HepG2 (cell line): ENCODE measurements at regions not wholly inside any gene's neighbourhood (a gene's known extent, or its start where the extent isn't known, plus 50 kb on each side); places are given as distances from the start of the nearest gene placed in this dataset.

Source experiments
- ATAC-seq: fragments of 200-7000 bp; cut with Tn5 transposase; 3 replicates; pipeline ENCODE4 v1.9.1; 2020; ENCODE audit warnings: mild to moderate bottlenecking, moderate library complexity
- BruUV-seq: library from RNA; stranded (reverse); fragments of 400-500 nt; replicated peaks from 2 replicates; lab custom pipeline; 2021; lab: Mats Ljungman, UMichigan
- CTCF ChIA-PET: fragments of 300-600 bp; formaldehyde crosslinking; extraction: SDS; loops from one replicate; lab custom pipeline; 2021; ENCODE audit warnings: low total read pairs, inconsistent platforms, low intra/inter-chr PET ratio; lab: Yijun Ruan, JAX
- POLR2A ChIA-PET: fragments of 350-600 bp; sonication (Branson Sonifier 250); formaldehyde crosslinking; loops from one replicate; lab custom pipeline; 2020; ENCODE audit warnings: antibody characterized with exemption, inconsistent platforms; lab: Yijun Ruan, JAX
- DNase-seq: peaks from one replicate; pipeline ENCODE4 v3.0.0-alpha.2; 2015; ENCODE audit warnings: low spot score
- FAIRE-seq: peaks from 3 replicates; lab custom pipeline; 2011; peaks lifted over from hg19 to GRCh38; lab: Jason Lieb, UNC
- H2AFZ ChIP-seq: one replicate; pipeline ENCODE4 v1.6.1; 2011; ENCODE audit warnings: low read length, inconsistent platforms
- H3K27ac ChIP-seq: fragments of 300-600 bp; 3 replicates; pipeline ENCODE4 v1.8.0; 2011; ENCODE audit warnings: mixed run types, mild to moderate bottlenecking, mixed read lengths, low read length, inconsistent platforms; ENCODE audit not compliant: insufficient read depth; ENCODE audit errors: extremely low read length
- H3K27me3 ChIP-seq, 2 experiments: fragments of 200-600 bp in 1 of 2; 2 replicates in 1 of 2; 3 replicates in 1 of 2; pipeline versions ENCODE4 v1.6.0 to v1.8.0; 2011; ENCODE audit warnings: low read length in 2 of 2, mild to moderate bottlenecking in 2 of 2, moderate library complexity in 2 of 2, inconsistent platforms in 1 of 2; ENCODE audit not compliant: insufficient read depth in 2 of 2, control insufficient read depth in 1 of 2
- H3K36me3 ChIP-seq, 2 experiments: fragments of 200-600 bp in 1 of 2; replicated peaks in 1 of 2; 2 replicates in 1 of 2; 3 replicates in 1 of 2; pipeline versions ENCODE4 v1.5.1 to v1.8.0; 2011; ENCODE audit warnings: low read length in 2 of 2, inconsistent platforms in 1 of 2; ENCODE audit not compliant: insufficient read depth in 2 of 2, control insufficient read depth in 1 of 2
- H3K4me1 ChIP-seq: 2 replicates; pipeline ENCODE4 v1.5.1; 2012; ENCODE audit warnings: low read length, inconsistent platforms; ENCODE audit not compliant: insufficient read depth
- H3K4me2 ChIP-seq: 2 replicates; pipeline ENCODE4 v1.6.0; 2011; ENCODE audit warnings: low read depth, low read length, inconsistent platforms
- H3K4me3 ChIP-seq, 3 experiments: fragments of 200-600 bp in 1 of 3; sonication (generic), shearing (Covaris generic) in 1 of 3; replicated peaks in 1 of 3; 2 replicates each; pipeline ENCODE4 v1.5.1; 2011 to 2016; ENCODE audit warnings: low read length in 3 of 3, inconsistent platforms in 2 of 3, low read depth in 2 of 3, mild to moderate bottlenecking in 2 of 3, control low read depth in 1 of 3, mixed read lengths in 1 of 3; ENCODE audit not compliant: insufficient read depth in 1 of 3
- H3K79me2 ChIP-seq: one replicate; pipeline ENCODE4 v1.6.1; 2011; ENCODE audit warnings: low read length, inconsistent platforms; ENCODE audit not compliant: insufficient read depth
- H3K9ac ChIP-seq: 2 replicates; pipeline ENCODE4 v1.6.0; 2011; ENCODE audit warnings: mild to moderate bottlenecking, low read depth, low read length, inconsistent platforms; ENCODE audit not compliant: insufficient read depth
- H3K9me3 ChIP-seq: 2 replicates; pipeline ENCODE4 v1.5.1; 2012; ENCODE audit warnings: mild to moderate bottlenecking, low read length
- H4K20me1 ChIP-seq: 2 replicates; pipeline ENCODE4 v1.6.0; 2011; ENCODE audit warnings: inconsistent platforms, mild to moderate bottlenecking, low read length, moderate library complexity; ENCODE audit not compliant: insufficient read depth
- ATF3 ChIP-seq: sonication (generic); formaldehyde crosslinking; IDR thresholded peaks from 2 replicates; pipeline ENCODE4 v1.4.0; 2020; ENCODE audit warnings: missing genetic modification reagents
- CEBPB ChIP-seq: IDR thresholded peaks from 2 replicates; pipeline ENCODE4 v1.6.1; 2011; ENCODE audit warnings: low read depth, low read length, improper control_type of control experiment, borderline replicate concordance
- FOXA3 ChIP-seq: IDR thresholded peaks from 2 replicates; pipeline ENCODE4 v1.6.1; 2016; ENCODE audit warnings: missing genetic modification reagents, missing compliant biosample characterization
- KLF12 ChIP-seq: sonication (generic); formaldehyde crosslinking; IDR thresholded peaks from 2 replicates; pipeline ENCODE4 v1.4.0; 2020; ENCODE audit warnings: missing genetic modification reagents, borderline replicate concordance
- PCBP2 ChIP-seq: fragments of 200-400 bp; formaldehyde crosslinking; optimal IDR thresholded peaks from 2 replicates; pipeline ENCODE3; 2018; ENCODE audit warnings: low read length, low read depth; ENCODE audit not compliant: poor library complexity, severe bottlenecking
- RBM39 ChIP-seq: fragments of 200-400 bp; formaldehyde crosslinking; IDR thresholded peaks from one replicate; pipeline ENCODE4 v1.6.1; 2018; ENCODE audit warnings: antibody characterized with exemption, mild to moderate bottlenecking, low read depth, low read length; ENCODE audit not compliant: poor library complexity, severe bottlenecking
- SRF ChIP-seq: IDR thresholded peaks from 2 replicates; pipeline ENCODE4 v1.6.1; 2011; ENCODE audit warnings: mild to moderate bottlenecking, low read depth, low read length, moderate library complexity
- ZBTB7A ChIP-seq: sonication (generic); formaldehyde crosslinking; IDR thresholded peaks from 2 replicates; pipeline ENCODE4 v1.8.0; 2022; ENCODE audit warnings: mild to moderate bottlenecking, missing genetic modification reagents
- ZFX ChIP-seq: sonication (generic); formaldehyde crosslinking; IDR thresholded peaks from 2 replicates; pipeline ENCODE4 v1.4.0; 2020; ENCODE audit warnings: mild to moderate bottlenecking, low read depth, missing genetic modification reagents, moderate library complexity
- ZIK1 ChIP-seq: sonication (generic); formaldehyde crosslinking; IDR thresholded peaks from 2 replicates; pipeline ENCODE4 v1.5.0; 2020; ENCODE audit warnings: mild to moderate bottlenecking, low read depth, missing genetic modification reagents, borderline replicate concordance
- ZNF160 ChIP-seq: sonication (generic); formaldehyde crosslinking; IDR thresholded peaks from 2 replicates; pipeline ENCODE4 v1.8.0; 2022; ENCODE audit warnings: mild to moderate bottlenecking, inconsistent platforms, missing genetic modification reagents
- ZNF205 ChIP-seq: IDR thresholded peaks from 2 replicates; pipeline ENCODE4 v1.6.1; 2018; ENCODE audit warnings: missing biosample characterization, missing genetic modification reagents
- ZNF30 ChIP-seq: sonication (generic); formaldehyde crosslinking; IDR thresholded peaks from 2 replicates; pipeline ENCODE4 v1.5.0; 2020; ENCODE audit warnings: mild to moderate bottlenecking, missing genetic modification reagents
- ZNF33A ChIP-seq: sonication (generic); formaldehyde crosslinking; IDR thresholded peaks from 2 replicates; pipeline ENCODE4 v1.5.1; 2020; ENCODE audit warnings: missing genetic modification reagents, mild to moderate bottlenecking, moderate library complexity, borderline replicate concordance
- ZNF510 ChIP-seq: sonication (generic); formaldehyde crosslinking; IDR thresholded peaks from 2 replicates; pipeline ENCODE4 v1.4.0; 2020; ENCODE audit warnings: low read depth, mild to moderate bottlenecking, missing genetic modification reagents
- ZNF576 ChIP-seq: sonication (generic); formaldehyde crosslinking; IDR thresholded peaks from 2 replicates; pipeline ENCODE4 v1.4.0; 2020; ENCODE audit warnings: mild to moderate bottlenecking, missing genetic modification reagents
- ZNF713 ChIP-seq: sonication (generic); formaldehyde crosslinking; IDR thresholded peaks from 2 replicates; pipeline ENCODE4 v1.4.0; 2020; ENCODE audit warnings: mild to moderate bottlenecking, missing genetic modification reagents
- ZNF724P ChIP-seq: sonication (generic); formaldehyde crosslinking; IDR thresholded peaks from 2 replicates; pipeline ENCODE4 v1.8.0; 2022; ENCODE audit warnings: missing genetic modification reagents, borderline replicate concordance
- ZNF768 ChIP-seq: sonication (generic); formaldehyde crosslinking; IDR thresholded peaks from 2 replicates; pipeline ENCODE4 v1.4.0; 2020; ENCODE audit warnings: missing genetic modification reagents
- WGBS: methylation state at CpG from one replicate; pipeline ENCODE4 v1.1.6; 2017; ENCODE audit warnings: low lambda C conversion rate; 5-methylcytosine and 5-hydroxymethylcytosine counted together
- in situ Hi-C: cut with HindIII; loops from 2 replicates; pipeline ENCODE4 v1.10.0; 2017; ENCODE audit warnings: low pct_unique_long_range_greater_than_20kb; ENCODE audit not compliant: extremely low pct_ligation_motif_present
- intact Hi-C: fragments of 100-400 bp; cut with micrococcal nuclease; formaldehyde crosslinking; loops from one replicate; pipeline ENCODE4 v1.10.0; 2022; ENCODE audit not compliant: unreplicated experiment

GRCh38 chr18:73986711-73987110 is 160.9 kb downstream of the FBXO15 start:
- Histone ChIP-seq H3K4me1 (no peaks in the 10 kb centered on the region), H3K27ac (no peak overlapping the region), H3K4me2 (no peak overlapping the region), H4K20me1 (no peaks in the 10 kb centered on the region), H3K36me3 (no peaks in the 10 kb centered on the region), H3K79me2 (no peaks in the 10 kb centered on the region), H3K9ac (no peak overlapping the region), H3K27me3 (peaks cover 0 to 10% of the 10 kb centered on the region in 2 experiments; a peak in 1 of 5 replicates), H3K9me3 (no peaks in the 10 kb centered on the region), H2AFZ (no peak overlapping the region), H3K4me3 (no peak overlapping the region)
- ChIA-PET POLR2A (no interaction called here), CTCF (no interaction called here)
- BruUV-seq, result no TSS peak
- WGBS, result 2% methylated on average over 3 of the region's 3 CpGs
- FAIRE-seq (no peak), ATAC-seq (no peak)
- intact Hi-C loops, result no loop called here
- no peak for TF ChIP-seq RBM39
- no peak for TF ChIP-seq CEBPB
- TF ChIP-seq ZBTB7A (CRISPR knock-in tag), result no peak
- no peak for TF ChIP-seq ZIK1 (CRISPR knock-in tag)
- no peak for TF ChIP-seq FOXA3 (CRISPR knock-in tag)
- no peak for TF ChIP-seq PCBP2
- TF ChIP-seq SRF, result no peak
- TF ChIP-seq ZNF768, result no peak
- no peak for TF ChIP-seq ZNF30 (CRISPR knock-in tag)
- TF ChIP-seq ZNF510 (CRISPR knock-in tag), result no peak
- no peak for TF ChIP-seq ZNF33A (CRISPR knock-in tag)
- no peak for TF ChIP-seq ZNF724P (CRISPR knock-in tag)
- no peak for TF ChIP-seq ZNF576 (CRISPR knock-in tag)
- no peak for TF ChIP-seq KLF12 (CRISPR knock-in tag)
- TF ChIP-seq ZNF160, result no peak
- no peak for TF ChIP-seq ATF3 (CRISPR knock-in tag)
- no peak for TF ChIP-seq ZFX
- TF ChIP-seq ZNF205 (CRISPR knock-in tag), result no peak
- TF ChIP-seq ZNF713 (CRISPR knock-in tag), result no peak
- TF ChIP-seq, all 625 proteins: peak for 0
- DNase-seq, result no peak
- in situ Hi-C loops, result loop anchor here (25.0 kb wide), 1 partner anchor 1224 kb away; no protein-coding TSS in a partner anchor
